HepG2 (cell line): ENCODE measurements at regions not wholly inside any gene's neighbourhood (a gene's known extent, or its start where the extent isn't known, plus 50 kb on each side); places are given as distances from the start of the nearest gene placed in this dataset.

Source experiments
- ATAC-seq: fragments of 200-7000 bp; cut with Tn5 transposase; 3 replicates; pipeline ENCODE4 v1.9.1; 2020; ENCODE audit warnings: mild to moderate bottlenecking, moderate library complexity
- BruUV-seq: library from RNA; stranded (reverse); fragments of 400-500 nt; replicated peaks from 2 replicates; lab custom pipeline; 2021; lab: Mats Ljungman, UMichigan
- CTCF ChIA-PET: fragments of 300-600 bp; formaldehyde crosslinking; extraction: SDS; loops from one replicate; lab custom pipeline; 2021; ENCODE audit warnings: low total read pairs, inconsistent platforms, low intra/inter-chr PET ratio; lab: Yijun Ruan, JAX
- POLR2A ChIA-PET: fragments of 350-600 bp; sonication (Branson Sonifier 250); formaldehyde crosslinking; loops from one replicate; lab custom pipeline; 2020; ENCODE audit warnings: antibody characterized with exemption, inconsistent platforms; lab: Yijun Ruan, JAX
- DNase-seq: peaks from one replicate; pipeline ENCODE4 v3.0.0-alpha.2; 2015; ENCODE audit warnings: low spot score
- FAIRE-seq: peaks from 3 replicates; lab custom pipeline; 2011; peaks lifted over from hg19 to GRCh38; lab: Jason Lieb, UNC
- H2AFZ ChIP-seq: one replicate; pipeline ENCODE4 v1.6.1; 2011; ENCODE audit warnings: low read length, inconsistent platforms
- H3K27ac ChIP-seq: fragments of 300-600 bp; 3 replicates; pipeline ENCODE4 v1.8.0; 2011; ENCODE audit warnings: mixed run types, mild to moderate bottlenecking, mixed read lengths, low read length, inconsistent platforms; ENCODE audit not compliant: insufficient read depth; ENCODE audit errors: extremely low read length
- H3K27me3 ChIP-seq, 2 experiments: fragments of 200-600 bp in 1 of 2; 2 replicates in 1 of 2; 3 replicates in 1 of 2; pipeline versions ENCODE4 v1.6.0 to v1.8.0; 2011; ENCODE audit warnings: low read length in 2 of 2, mild to moderate bottlenecking in 2 of 2, moderate library complexity in 2 of 2, inconsistent platforms in 1 of 2; ENCODE audit not compliant: insufficient read depth in 2 of 2, control insufficient read depth in 1 of 2
- H3K36me3 ChIP-seq, 2 experiments: fragments of 200-600 bp in 1 of 2; replicated peaks in 1 of 2; 2 replicates in 1 of 2; 3 replicates in 1 of 2; pipeline versions ENCODE4 v1.5.1 to v1.8.0; 2011; ENCODE audit warnings: low read length in 2 of 2, inconsistent platforms in 1 of 2; ENCODE audit not compliant: insufficient read depth in 2 of 2, control insufficient read depth in 1 of 2
- H3K4me1 ChIP-seq: 2 replicates; pipeline ENCODE4 v1.5.1; 2012; ENCODE audit warnings: low read length, inconsistent platforms; ENCODE audit not compliant: insufficient read depth
- H3K4me2 ChIP-seq: 2 replicates; pipeline ENCODE4 v1.6.0; 2011; ENCODE audit warnings: low read depth, low read length, inconsistent platforms
- H3K4me3 ChIP-seq, 3 experiments: fragments of 200-600 bp in 1 of 3; sonication (generic), shearing (Covaris generic) in 1 of 3; replicated peaks in 1 of 3; 2 replicates each; pipeline ENCODE4 v1.5.1; 2011 to 2016; ENCODE audit warnings: low read length in 3 of 3, inconsistent platforms in 2 of 3, low read depth in 2 of 3, mild to moderate bottlenecking in 2 of 3, control low read depth in 1 of 3, mixed read lengths in 1 of 3; ENCODE audit not compliant: insufficient read depth in 1 of 3
- H3K79me2 ChIP-seq: one replicate; pipeline ENCODE4 v1.6.1; 2011; ENCODE audit warnings: low read length, inconsistent platforms; ENCODE audit not compliant: insufficient read depth
- H3K9ac ChIP-seq: 2 replicates; pipeline ENCODE4 v1.6.0; 2011; ENCODE audit warnings: mild to moderate bottlenecking, low read depth, low read length, inconsistent platforms; ENCODE audit not compliant: insufficient read depth
- H3K9me3 ChIP-seq: 2 replicates; pipeline ENCODE4 v1.5.1; 2012; ENCODE audit warnings: mild to moderate bottlenecking, low read length
- H4K20me1 ChIP-seq: 2 replicates; pipeline ENCODE4 v1.6.0; 2011; ENCODE audit warnings: inconsistent platforms, mild to moderate bottlenecking, low read length, moderate library complexity; ENCODE audit not compliant: insufficient read depth
- ATF6 ChIP-seq: sonication (generic); formaldehyde crosslinking; conservative IDR thresholded peaks from 2 replicates; pipeline ENCODE4 v1.4.0; 2020; ENCODE audit warnings: missing genetic modification reagents
- DR1 ChIP-seq: sonication (generic); formaldehyde crosslinking; IDR thresholded peaks from 2 replicates; pipeline ENCODE4 v1.8.0; 2021; ENCODE audit warnings: mild to moderate bottlenecking, missing genetic modification reagents, inconsistent platforms
- ELF4 ChIP-seq: sonication (generic); formaldehyde crosslinking; IDR thresholded peaks from 2 replicates; pipeline ENCODE4 v1.5.0; 2020; ENCODE audit warnings: missing genetic modification reagents, mild to moderate bottlenecking, moderate library complexity, borderline replicate concordance
- ERF ChIP-seq: IDR thresholded peaks from 2 replicates; pipeline ENCODE4 v1.6.1; 2018; ENCODE audit warnings: missing biosample characterization, missing genetic modification reagents
- FOXA1 ChIP-seq, 2 experiments: fragments of 450-650 bp in 1 of 2; sonication (generic) in 1 of 2; formaldehyde crosslinking in 1 of 2; IDR thresholded peaks; 2 replicates each; pipeline versions ENCODE4 v1.4.0 to v1.6.1; 2016 to 2020; ENCODE audit warnings: missing genetic modification reagents in 1 of 2
- FOXA3 ChIP-seq: IDR thresholded peaks from 2 replicates; pipeline ENCODE4 v1.6.1; 2016; ENCODE audit warnings: missing genetic modification reagents, missing compliant biosample characterization
- FOXP1 ChIP-seq, 2 experiments: fragments of 450-650 bp in 1 of 2; IDR thresholded peaks; 2 replicates each; pipeline ENCODE4 v1.6.1; 2017 to 2018; ENCODE audit warnings: antibody characterized with exemption in 1 of 2
- GLI4 ChIP-seq: sonication (generic); formaldehyde crosslinking; IDR thresholded peaks from 2 replicates; pipeline ENCODE4 v1.5.1; 2020; ENCODE audit warnings: missing genetic modification reagents, mild to moderate bottlenecking, moderate library complexity, borderline replicate concordance
- IRF2 ChIP-seq: IDR thresholded peaks from 2 replicates; pipeline ENCODE4 v1.6.1; 2018; ENCODE audit warnings: missing genetic modification reagents, missing compliant biosample characterization
- JUN ChIP-seq: sonication (generic); formaldehyde crosslinking; IDR thresholded peaks from 2 replicates; pipeline ENCODE4 v1.4.0; 2020; ENCODE audit warnings: mild to moderate bottlenecking, missing genetic modification reagents
- KLF12 ChIP-seq: sonication (generic); formaldehyde crosslinking; IDR thresholded peaks from 2 replicates; pipeline ENCODE4 v1.4.0; 2020; ENCODE audit warnings: missing genetic modification reagents, borderline replicate concordance
- PLSCR1 ChIP-seq: sonication (generic); formaldehyde crosslinking; IDR thresholded peaks from 2 replicates; pipeline ENCODE4 v1.5.0; 2020; ENCODE audit warnings: missing genetic modification reagents, mild to moderate bottlenecking, borderline replicate concordance
- REXO4 ChIP-seq: sonication (generic); formaldehyde crosslinking; IDR thresholded peaks from 2 replicates; pipeline ENCODE4 v1.8.0; 2022; ENCODE audit warnings: missing genetic modification reagents, mild to moderate bottlenecking, borderline replicate concordance
- SOX13 ChIP-seq, 3 experiments: fragments of 450-650 bp in 1 of 3; sonication (generic) in 1 of 3; formaldehyde crosslinking in 1 of 3; IDR thresholded peaks in 2 of 3; conservative IDR thresholded peaks in 1 of 3; 2 replicates each; pipeline versions ENCODE4 v1.5.0 to v1.6.1; 2016 to 2020; ENCODE audit warnings: antibody characterized with exemption in 1 of 3, mild to moderate bottlenecking in 1 of 3, missing compliant biosample characterization in 1 of 3, missing genetic modification reagents in 1 of 3, moderate library complexity in 1 of 3
- SRY ChIP-seq: sonication (generic); formaldehyde crosslinking; IDR thresholded peaks from 2 replicates; pipeline ENCODE4 v1.8.0; 2022; ENCODE audit warnings: mild to moderate bottlenecking, missing genetic modification reagents
- WGBS: methylation state at CpG from one replicate; pipeline ENCODE4 v1.1.6; 2017; ENCODE audit warnings: low lambda C conversion rate; 5-methylcytosine and 5-hydroxymethylcytosine counted together
- in situ Hi-C: cut with HindIII; loops from 2 replicates; pipeline ENCODE4 v1.10.0; 2017; ENCODE audit warnings: low pct_unique_long_range_greater_than_20kb; ENCODE audit not compliant: extremely low pct_ligation_motif_present
- intact Hi-C: fragments of 100-400 bp; cut with micrococcal nuclease; formaldehyde crosslinking; loops from one replicate; pipeline ENCODE4 v1.10.0; 2022; ENCODE audit not compliant: unreplicated experiment

GRCh38 chr4:171759274-171759673, 53.9 kb upstream of the GALNTL6 start:
- Histone ChIP-seq H3K4me2 (no peak overlapping the region), H2AFZ (no peak overlapping the region), H3K27me3 (no peaks in the 10 kb centered on the region), H4K20me1 (no peaks in the 10 kb centered on the region), H3K27ac (no peak overlapping the region), H3K9ac (no peak overlapping the region), H3K4me1 (no peaks in the 10 kb centered on the region), H3K9me3 (no peaks in the 10 kb centered on the region), H3K4me3 (no peak overlapping the region; a peak in 1 of 6 replicates), H3K36me3 (no peaks in the 10 kb centered on the region), H3K79me2 (no peaks in the 10 kb centered on the region)
- ChIA-PET CTCF (no interaction called here), POLR2A (no interaction called here)
- 0% methylated on average over 3 of the region's 5 CpGs for WGBS
- BruUV-seq = no TSS peak
- intact Hi-C loops = no loop called here
- in situ Hi-C loops = no loop called here
- FAIRE-seq = no peak
- peak; percentile 9 for DNase-seq
- peak; percentile 96 for ATAC-seq
- TF ChIP-seq FOXP1 (IDR thresholded peaks at IDR 0.05) = no peak
- TF ChIP-seq FOXP1 (CRISPR knock-in tag; IDR thresholded peaks at IDR 0.05) = no peak
- TF ChIP-seq FOXA3 (CRISPR knock-in tag) = peak; percentile 48; the same call in 1 of the 2 replicates
- TF ChIP-seq FOXA1 (IDR thresholded peaks at IDR 0.05) = no peak
- TF ChIP-seq FOXA1 (CRISPR knock-in tag; IDR thresholded peaks at IDR 0.05) = peak; percentile 74

- no TSS peak for BruUV-seq
- POLR2A ChIA-PET = no interaction called here
- no peaks in the 10 kb centered on the region for H3K27me3 ChIP-seq
Measured at GRCh38 chr4:171751538-171751937, 61.7 kb upstream of the GALNTL6 start.

More at GRCh38 chr4:171751538-171751937, 61.7 kb upstream of the GALNTL6 start:
- intact Hi-C loops (no loop called here), in situ Hi-C loops (no loop called here)
- no peaks in the 10 kb centered on the region for H3K79me2 ChIP-seq
- H4K20me1 ChIP-seq = no peaks in the 10 kb centered on the region
- H3K4me1 ChIP-seq = no peaks in the 10 kb centered on the region
- no peak overlapping the region for H2AFZ ChIP-seq
- DNase-seq (no peak), ATAC-seq (no peak), FAIRE-seq (no peak)
- no peaks in the 10 kb centered on the region for H3K9me3 ChIP-seq
- H3K36me3 ChIP-seq = no peaks in the 10 kb centered on the region
- CTCF ChIA-PET = no interaction called here
- no peak overlapping the region for H3K9ac ChIP-seq
- TF ChIP-seq ATF6 (CRISPR knock-in tag) = no peak
- TF ChIP-seq GLI4 (CRISPR knock-in tag) = no peak
- TF ChIP-seq PLSCR1 (CRISPR knock-in tag) = no peak
- no peak for TF ChIP-seq KLF12 (CRISPR knock-in tag)
- TF ChIP-seq REXO4 (CRISPR knock-in tag) = no peak
- no peak for TF ChIP-seq DR1 (CRISPR knock-in tag)
- no peak for TF ChIP-seq ERF
- TF ChIP-seq SRY = no peak
- no peak for TF ChIP-seq JUN
- no peak for TF ChIP-seq ELF4
- TF ChIP-seq SOX13 (IDR thresholded peaks at IDR 0.05) = no peak
- TF ChIP-seq SOX13 (CRISPR knock-in tag; conservative IDR thresholded peaks at IDR 0.05 in 1 of 2, IDR thresholded peaks at IDR 0.05 in 1 of 2) = no peak
- no peak for TF ChIP-seq IRF2 (CRISPR knock-in tag)
- no peak overlapping the region for H3K4me2 ChIP-seq
- WGBS = 18% methylated on average over 2 of the region's 2 CpGs
- H3K4me3 ChIP-seq = no peak overlapping the region
- H3K27ac ChIP-seq = no peak overlapping the region
